Activated T-helper 1 cell treated with anti-CD3 and anti-CD28 coated beads, Interleukin-12 subunit alpha, Interleukin-12 subunit beta, Interleukin-2, Interleukin-4 antibody, amounts not matched to agents 30 ng/mL and 10 ng/mL and 1 ng/mL, durations not matched to agents 14 hours and 24 hours and 36 hours (primary cell): ENCODE measurements at regions not wholly inside any gene's neighbourhood (a gene's known extent, or its start where the extent isn't known, plus 50 kb on each side); places are given as distances from the start of the nearest gene placed in this dataset.
"Not testable (repeated sequence)": the region's sequence is repeated elsewhere in the genome, so short reads cannot be mapped to it uniquely, and the experiment has no call there.

Experiments used
- DNase-seq: peaks from one replicate; pipeline ENCODE4 v3.0.0; 2021; ENCODE audit warnings: low spot score
- H3K27ac Mint-ChIP-seq: one replicate; pipeline ENCODE4 v1.8.0; 2021; ENCODE audit warnings: mild to moderate bottlenecking, mixed read lengths
- H3K27me3 Mint-ChIP-seq: one replicate; pipeline ENCODE4 v1.8.0; 2022; ENCODE audit warnings: mild to moderate bottlenecking, moderate library complexity, mixed read lengths; ENCODE audit not compliant: insufficient read depth
- H3K36me3 Mint-ChIP-seq: one replicate; pipeline ENCODE4 v1.8.0; 2021; ENCODE audit warnings: low read depth, mixed read lengths
- H3K4me1 Mint-ChIP-seq: one replicate; pipeline ENCODE4 v1.8.0; 2021; ENCODE audit warnings: low read depth, mixed read lengths
- H3K4me3 Mint-ChIP-seq: one replicate; pipeline ENCODE4 v1.8.0; 2021; ENCODE audit warnings: mild to moderate bottlenecking, moderate library complexity, mixed read lengths
- H3K9me3 Mint-ChIP-seq: one replicate; pipeline ENCODE4 v1.8.0; 2021; ENCODE audit warnings: mixed read lengths
- intact Hi-C: fragments of 100-400 bp; cut with micrococcal nuclease; formaldehyde crosslinking; loops from one replicate; pipeline ENCODE4 v1.15.1; 2024

GRCh38 chr2:2777213-2777612, 446.1 kb upstream of the MYT1L start:
- H3K27ac Mint-ChIP-seq, result no peak overlapping the region
- H3K4me3 Mint-ChIP-seq, result no peak overlapping the region
- H3K27me3 Mint-ChIP-seq, result no peaks in the 10 kb centered on the region
- DNase-seq, result no peak
- intact Hi-C loops, result no loop called here
- H3K9me3 Mint-ChIP-seq, result peaks cover 10% of the 10 kb centered on the region
- H3K36me3 Mint-ChIP-seq, result no peaks in the 10 kb centered on the region
- no peaks in the 10 kb centered on the region for H3K4me1 Mint-ChIP-seq

DNA sequence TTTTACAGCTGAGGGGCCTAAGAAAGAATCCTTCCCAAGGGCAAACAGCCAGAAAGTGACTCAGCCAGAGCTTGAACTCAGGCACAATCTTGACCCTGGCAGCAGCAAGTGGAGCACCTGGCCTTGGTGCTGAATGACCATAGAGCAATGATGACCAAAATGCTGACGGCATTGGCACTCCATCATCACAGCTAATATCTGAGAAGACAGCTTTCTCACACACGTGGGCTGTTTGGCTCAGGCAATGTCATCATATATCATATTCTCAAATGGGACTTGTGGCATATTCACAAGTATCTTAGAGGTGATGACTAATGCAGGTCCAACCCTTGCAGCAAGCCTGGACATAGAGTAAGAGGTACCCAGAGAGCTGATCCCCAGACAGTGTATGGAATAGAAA, 443.9 kb upstream of the MYT1L start:
- Mint-ChIP-seq H3K27ac (no peak overlapping the region), H3K4me3 (no peak overlapping the region)

DNA sequence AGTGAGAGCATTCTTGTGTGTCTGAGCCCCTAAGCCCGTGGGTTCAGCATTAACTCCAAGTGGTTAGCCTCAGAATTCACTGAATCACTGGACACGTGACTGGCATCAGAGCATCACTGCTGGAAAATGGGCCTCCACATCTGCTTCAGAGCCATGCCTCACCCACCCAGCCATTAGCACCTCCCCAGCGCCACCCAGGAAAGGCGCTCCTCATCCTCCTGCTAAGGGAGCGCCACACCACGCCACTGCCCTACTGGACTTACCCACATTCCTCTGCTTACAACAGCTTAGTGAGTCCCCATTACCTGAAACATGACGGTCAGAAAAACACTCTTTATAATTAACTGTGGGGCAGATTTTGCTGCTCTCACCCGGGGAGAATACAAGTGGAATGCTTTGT, 442.6 kb upstream of the MYT1L start:
- H3K4me1 Mint-ChIP-seq, result no peaks in the 10 kb centered on the region
- intact Hi-C loops, result no loop called here
- no peak for DNase-seq
- no peaks in the 10 kb centered on the region for H3K27me3 Mint-ChIP-seq
- H3K27ac Mint-ChIP-seq, result no peak overlapping the region
- H3K9me3 Mint-ChIP-seq, result no peaks in the 10 kb centered on the region
- no peaks in the 10 kb centered on the region for H3K36me3 Mint-ChIP-seq
- H3K4me3 Mint-ChIP-seq, result no peak overlapping the region

More for the DNA sequence above, 443.9 kb upstream of the MYT1L start:
- intact Hi-C loops, result no loop called here
- no peaks in the 10 kb centered on the region for H3K27me3 Mint-ChIP-seq
- H3K4me1 Mint-ChIP-seq, result no peaks in the 10 kb centered on the region
- H3K9me3 Mint-ChIP-seq, result no peaks in the 10 kb centered on the region
- H3K36me3 Mint-ChIP-seq, result no peaks in the 10 kb centered on the region
- no peak for DNase-seq

DNA sequence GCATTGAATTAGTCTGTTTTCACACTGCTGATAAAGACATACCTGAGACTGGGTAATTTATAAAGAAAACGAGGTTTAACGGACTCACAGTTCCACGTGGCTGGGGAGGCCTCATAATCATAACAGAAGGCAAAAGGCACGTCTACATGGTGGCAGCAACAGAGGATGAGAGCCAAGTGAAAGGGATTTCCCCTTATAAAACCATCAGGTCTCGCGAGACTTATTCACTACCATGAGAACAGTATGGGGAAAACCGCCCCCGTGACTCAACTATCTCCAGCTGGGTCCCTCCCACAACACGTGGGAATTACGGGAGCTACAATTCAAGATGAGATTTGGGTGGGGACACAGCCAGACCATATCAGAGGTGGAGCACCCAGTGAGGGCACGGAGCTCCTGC, 442.0 kb upstream of the MYT1L start:
- H3K27ac Mint-ChIP-seq, DNase-seq, H3K9me3 Mint-ChIP-seq, intact Hi-C loops, H3K4me3 Mint-ChIP-seq, H3K27me3 Mint-ChIP-seq, H3K4me1 Mint-ChIP-seq, H3K36me3 Mint-ChIP-seq: not testable (repeated sequence)

GRCh38 chr2:2771721-2772411, 440.8 kb upstream of the MYT1L start:
- intact Hi-C loops, result no loop called here
- H3K4me1 Mint-ChIP-seq, result no peaks in the 10 kb centered on the region
- H3K27me3 Mint-ChIP-seq, result no peaks in the 10 kb centered on the region
- H3K4me3 Mint-ChIP-seq, result no peak overlapping the region
- H3K36me3 Mint-ChIP-seq, result no peaks in the 10 kb centered on the region
- no peak for DNase-seq
- no peak overlapping the region for H3K27ac Mint-ChIP-seq
- no peaks in the 10 kb centered on the region for H3K9me3 Mint-ChIP-seq

DNA sequence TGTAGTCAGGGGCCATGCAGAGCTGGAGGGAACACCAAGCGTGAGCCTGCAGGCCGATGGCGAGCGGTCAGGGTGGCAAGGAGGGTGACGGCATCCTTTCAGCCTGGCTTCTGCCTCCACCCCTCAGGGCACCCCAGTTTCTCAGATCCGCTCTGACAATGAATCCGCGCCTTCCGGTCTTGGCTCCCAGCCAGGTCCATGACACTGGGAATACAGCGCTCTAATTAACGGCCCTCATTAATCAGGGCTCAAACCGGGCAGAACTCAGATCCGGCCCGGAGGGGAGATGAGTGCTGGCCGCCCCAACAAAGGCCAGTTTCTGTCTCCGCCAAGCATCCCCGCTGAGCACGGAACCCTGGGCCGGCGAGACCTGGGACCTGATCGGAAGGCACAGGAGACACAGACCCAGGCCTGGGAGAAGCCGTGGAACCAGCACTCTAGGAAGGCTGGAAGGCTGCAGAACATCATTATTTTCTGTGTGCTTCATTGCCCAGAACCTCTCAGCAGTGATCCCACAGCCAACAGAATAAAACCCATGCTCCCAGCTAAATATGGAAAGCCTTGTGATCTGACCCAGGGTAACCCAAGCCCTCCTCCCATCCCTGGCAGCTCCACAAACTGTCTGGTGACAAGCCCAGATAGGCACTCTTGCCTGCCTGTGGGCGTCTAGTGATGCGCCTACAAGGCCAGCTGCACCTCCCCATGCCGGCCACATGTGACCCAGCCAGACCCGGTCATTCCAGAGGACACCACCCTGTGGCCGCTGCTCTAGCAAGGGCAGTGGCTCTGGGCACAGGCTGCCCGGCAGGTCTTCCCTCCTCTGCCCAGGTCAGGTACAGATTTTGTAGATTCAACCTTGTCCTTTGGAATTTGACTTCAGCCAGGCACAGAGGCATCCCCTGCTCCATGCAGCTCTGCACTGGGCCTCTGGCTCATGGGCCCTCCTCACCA, 438.7 kb upstream of the MYT1L start:
- no peaks in the 10 kb centered on the region for H3K4me1 Mint-ChIP-seq
- H3K9me3 Mint-ChIP-seq, result no peaks in the 10 kb centered on the region
- DNase-seq, result no peak
- intact Hi-C loops, result no loop called here
- no peaks in the 10 kb centered on the region for H3K36me3 Mint-ChIP-seq
- no peaks in the 10 kb centered on the region for H3K27me3 Mint-ChIP-seq
- no peak overlapping the region for H3K27ac Mint-ChIP-seq
- no peak overlapping the region for H3K4me3 Mint-ChIP-seq

GRCh38 chr2:2768476-2768875, 437.4 kb upstream of the MYT1L start:
- intact Hi-C loops, result no loop called here
- H3K9me3 Mint-ChIP-seq, result no peaks in the 10 kb centered on the region
- H3K27me3 Mint-ChIP-seq, result no peaks in the 10 kb centered on the region
- H3K4me3 Mint-ChIP-seq, result no peak overlapping the region
- no peak overlapping the region for H3K27ac Mint-ChIP-seq
- H3K36me3 Mint-ChIP-seq, result no peaks in the 10 kb centered on the region
- H3K4me1 Mint-ChIP-seq, result no peaks in the 10 kb centered on the region
- no peak for DNase-seq

- intact Hi-C loops, result no loop called here
Observed at GRCh38 chr2:2767837-2768236, 436.8 kb upstream of the MYT1L start.

DNA sequence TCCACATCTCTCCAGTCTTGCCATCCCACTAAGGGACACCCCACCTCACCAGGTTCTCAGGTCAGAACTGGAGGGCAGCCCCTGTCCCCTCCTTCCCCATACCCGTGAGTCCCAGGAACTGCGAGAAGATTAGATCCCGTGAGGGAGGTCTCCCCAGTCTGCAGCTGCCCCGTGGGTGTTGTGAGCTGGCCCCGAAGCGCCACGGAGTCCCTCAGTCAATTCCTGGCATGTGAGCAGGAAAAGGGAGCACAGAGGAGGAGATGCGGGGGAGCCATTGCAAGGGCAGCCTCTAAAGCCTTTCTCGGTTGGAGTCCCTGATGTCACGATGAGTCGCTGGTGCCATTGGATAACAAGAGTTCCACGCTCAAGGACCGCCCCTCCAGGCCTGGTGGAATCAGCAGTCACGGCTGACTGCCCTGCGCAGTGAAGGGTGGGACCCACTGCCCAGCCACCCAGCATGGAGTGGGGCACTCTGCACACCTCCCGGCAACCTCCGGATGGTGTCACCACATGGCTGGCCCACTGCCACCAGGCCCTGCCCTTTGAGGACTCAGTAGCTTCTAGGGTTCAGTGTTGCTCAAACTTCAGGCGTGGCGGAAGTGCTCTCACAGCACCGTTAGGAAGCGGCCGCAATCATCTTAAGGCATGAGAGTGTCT, 434.9 kb upstream of the MYT1L start:
- H3K27ac Mint-ChIP-seq, result no peak overlapping the region
- H3K27me3 Mint-ChIP-seq, result no peaks in the 10 kb centered on the region
- no peak overlapping the region for H3K4me3 Mint-ChIP-seq
- no peak for DNase-seq
- intact Hi-C loops, result no loop called here
- no peaks in the 10 kb centered on the region for H3K36me3 Mint-ChIP-seq
- H3K4me1 Mint-ChIP-seq, result no peaks in the 10 kb centered on the region
- H3K9me3 Mint-ChIP-seq, result no peaks in the 10 kb centered on the region

More at GRCh38 chr2:2767837-2768236, 436.8 kb upstream of the MYT1L start:
- Mint-ChIP-seq H3K27me3 (no peaks in the 10 kb centered on the region), H3K27ac (no peak overlapping the region), H3K9me3 (no peaks in the 10 kb centered on the region), H3K4me3 (no peak overlapping the region), H3K4me1 (no peaks in the 10 kb centered on the region), H3K36me3 (no peaks in the 10 kb centered on the region)
- no peak for DNase-seq

GRCh38 chr2:2765176-2765800, 434.2 kb upstream of the MYT1L start:
- Mint-ChIP-seq H3K4me3 (no peak overlapping the region), H3K36me3 (no peaks in the 10 kb centered on the region), H3K9me3 (no peaks in the 10 kb centered on the region), H3K27me3 (no peaks in the 10 kb centered on the region), H3K27ac (no peak overlapping the region), H3K4me1 (no peaks in the 10 kb centered on the region)
- intact Hi-C loops, result no loop called here
- DNase-seq, result no peak

GRCh38 chr2:2764739-2765138, 433.7 kb upstream of the MYT1L start:
- Mint-ChIP-seq H3K4me1 (no peaks in the 10 kb centered on the region), H3K27ac (no peak overlapping the region), H3K4me3 (no peak overlapping the region), H3K9me3 (no peaks in the 10 kb centered on the region), H3K27me3 (no peaks in the 10 kb centered on the region), H3K36me3 (no peaks in the 10 kb centered on the region)
- DNase-seq, result no peak
- intact Hi-C loops, result no loop called here

DNA sequence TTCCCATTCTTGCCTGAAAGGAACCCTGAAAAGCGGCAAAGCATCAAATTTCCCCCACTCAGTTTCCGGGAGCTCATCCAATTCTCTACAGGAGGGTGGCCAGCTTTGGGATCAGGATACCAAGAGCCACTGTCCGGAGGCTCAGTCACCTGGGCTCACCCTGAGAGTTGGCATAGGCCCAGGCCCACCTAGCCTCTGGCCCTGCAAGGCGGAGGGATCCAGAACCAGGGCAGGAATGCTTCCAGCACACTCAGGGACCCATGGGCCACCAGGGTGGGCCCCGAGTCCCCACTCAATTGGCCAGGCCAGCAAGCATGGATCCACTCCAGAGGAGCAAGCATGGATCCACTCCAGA, 432.9 kb upstream of the MYT1L start:
- Mint-ChIP-seq H3K36me3 (no peaks in the 10 kb centered on the region), H3K27me3 (no peaks in the 10 kb centered on the region), H3K4me1 (no peaks in the 10 kb centered on the region), H3K4me3 (no peak overlapping the region), H3K27ac (no peak overlapping the region), H3K9me3 (no peaks in the 10 kb centered on the region)
- intact Hi-C loops, result no loop called here
- no peak for DNase-seq
